GDM1 (cell line): ENCODE measurements at regions not wholly inside any gene's neighbourhood (a gene's known extent, or its start where the extent isn't known, plus 50 kb on each side); places are given as distances from the start of the nearest gene placed in this dataset.
"Not testable (repeated sequence)": the region's sequence is repeated elsewhere in the genome, so short reads cannot be mapped to it uniquely, and the experiment has no call there.

ENCODE experiments used
- DNase-seq: peaks from one replicate; lab custom pipeline; 2025; lab: John Stamatoyannopoulos, UW

DNA sequence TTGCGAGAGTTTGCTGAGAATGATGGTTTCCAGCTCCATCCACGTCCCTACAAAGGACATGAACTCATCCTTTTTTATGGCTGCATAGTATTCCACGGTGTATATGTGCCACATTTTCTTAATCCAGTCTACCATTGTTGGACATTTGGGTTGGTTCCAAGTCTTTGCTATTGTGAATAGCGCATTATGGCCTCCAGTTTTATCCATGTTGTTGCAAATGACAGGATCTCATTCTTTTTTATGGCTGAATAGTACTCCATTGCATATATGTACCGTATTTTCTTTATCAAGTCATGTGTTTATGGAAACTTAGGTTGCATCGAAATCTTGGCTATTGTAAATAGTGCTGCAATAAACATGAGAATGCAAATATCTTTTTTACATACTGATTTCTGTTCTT lies 266.1 kb upstream of the STXBP6 start:
- not testable (repeated sequence) for DNase-seq

DNA sequence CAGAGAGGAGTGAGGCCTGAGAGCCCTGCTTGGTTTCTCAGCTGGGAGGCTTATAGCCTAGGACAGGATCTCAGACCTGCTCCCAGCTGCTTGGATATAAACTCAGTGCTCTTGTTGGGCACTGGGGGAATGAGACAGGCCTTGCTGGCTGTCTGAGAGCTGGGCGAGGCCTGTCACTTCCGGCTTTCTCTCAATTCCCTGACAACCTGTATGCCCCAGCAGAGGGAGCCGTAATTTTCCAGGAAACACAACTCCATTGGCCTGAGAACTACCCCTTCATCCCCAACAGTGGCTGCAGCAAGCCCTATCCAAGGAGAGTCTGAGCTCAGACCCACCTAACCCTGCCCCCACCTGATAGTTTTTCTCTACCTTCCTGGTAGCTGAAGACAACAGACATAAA lies 258.3 kb upstream of the STXBP6 start:
- DNase-seq: no peak

DNA sequence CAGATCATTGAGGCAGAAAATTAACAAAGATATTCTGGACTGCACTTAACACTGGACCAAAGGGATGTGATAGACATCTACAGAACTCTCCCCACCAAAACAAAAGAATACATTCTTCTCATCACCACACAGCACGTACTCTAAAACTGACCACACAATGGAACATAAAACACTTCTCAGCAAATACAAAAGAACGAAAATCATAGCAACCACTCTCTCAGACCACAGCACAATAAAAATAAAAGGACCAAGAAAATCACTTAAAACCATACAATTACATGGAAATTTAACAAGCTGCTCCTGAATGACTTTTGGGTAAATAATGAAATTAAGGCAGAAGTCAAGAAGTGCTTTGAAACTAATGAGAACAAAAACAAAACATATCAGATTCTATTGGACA lies 254.0 kb upstream of the STXBP6 start:
- no peak for DNase-seq

DNA sequence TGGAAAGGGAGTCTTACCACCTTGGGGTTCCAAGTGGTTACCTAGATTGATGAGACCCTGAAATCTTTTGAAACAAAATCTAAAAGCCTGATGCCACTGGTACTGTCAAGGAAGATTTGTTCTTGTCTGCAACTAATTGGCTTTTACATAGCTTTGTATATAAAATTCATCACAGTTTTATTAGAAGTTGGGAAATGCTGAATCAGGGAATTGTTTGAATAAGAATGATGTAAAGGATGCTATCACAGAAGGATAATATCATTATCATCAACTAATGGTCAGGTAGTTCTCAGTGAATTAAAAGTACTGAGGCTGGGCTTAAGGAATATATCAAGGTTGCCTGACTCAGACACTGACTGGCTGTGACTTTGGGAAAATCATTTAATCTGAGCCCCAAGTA lies 248.3 kb upstream of the STXBP6 start:
- DNase-seq: no peak

DNA sequence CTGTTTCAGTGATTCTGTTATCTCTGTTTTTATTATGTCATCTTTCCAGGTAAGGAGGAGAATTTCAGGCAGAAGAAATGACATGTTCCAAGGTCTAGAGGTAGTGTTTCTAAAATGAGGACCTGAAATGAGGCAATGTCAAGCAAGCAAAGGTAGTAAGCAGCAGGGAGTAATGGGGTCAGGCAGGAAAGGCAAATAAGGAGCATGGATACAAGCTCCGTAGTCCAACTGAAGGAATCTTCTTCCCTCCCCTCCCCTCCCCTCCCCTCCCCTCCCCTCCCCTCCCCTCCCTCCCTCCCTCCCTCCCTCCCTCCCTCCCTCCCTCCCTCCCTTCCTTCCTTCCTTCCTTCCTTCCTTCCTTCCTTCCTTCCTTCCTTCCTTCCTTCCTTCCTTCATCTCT lies 240.2 kb upstream of the STXBP6 start:
- DNase-seq: not testable (repeated sequence)

DNA sequence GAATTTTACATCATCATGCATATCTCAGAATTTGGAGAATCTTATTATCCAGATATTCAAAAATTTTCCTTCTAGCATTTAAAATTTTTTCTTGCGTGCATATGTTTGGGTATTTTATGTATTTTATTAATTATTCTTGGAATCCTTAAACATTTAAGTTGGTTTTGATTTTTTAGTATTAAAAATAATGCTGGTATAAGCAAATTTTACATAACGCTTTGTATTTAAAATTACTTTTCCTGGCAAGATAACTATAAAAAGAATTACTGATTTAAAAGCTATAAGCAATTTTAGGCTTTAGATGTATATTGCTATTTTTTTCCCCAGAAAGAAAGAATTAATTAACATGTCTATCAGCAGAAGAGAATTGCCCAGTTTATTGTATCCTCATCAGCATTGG lies 224.6 kb upstream of the STXBP6 start:
- DNase-seq: no peak

DNA sequence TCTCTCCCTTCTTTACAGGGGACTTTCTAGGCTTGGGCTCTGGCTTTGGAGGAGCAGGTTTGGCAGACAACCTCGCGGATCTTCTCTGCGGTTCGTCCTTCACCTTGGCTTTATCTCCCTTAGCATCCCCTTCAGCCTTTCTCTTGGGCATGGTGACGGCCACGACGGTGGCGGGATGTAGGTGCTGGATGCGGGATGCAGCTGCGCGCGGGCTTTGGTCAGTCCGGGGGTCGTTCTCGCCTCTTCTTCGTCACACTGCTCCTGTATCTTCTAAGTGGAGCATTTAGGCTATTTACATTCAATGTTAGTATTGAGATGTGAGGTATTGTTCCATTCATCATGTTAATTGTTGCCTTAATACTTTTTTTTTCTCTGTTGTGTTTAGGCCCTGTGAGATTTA lies 217.2 kb upstream of the STXBP6 start:
- no peak for DNase-seq

DNA sequence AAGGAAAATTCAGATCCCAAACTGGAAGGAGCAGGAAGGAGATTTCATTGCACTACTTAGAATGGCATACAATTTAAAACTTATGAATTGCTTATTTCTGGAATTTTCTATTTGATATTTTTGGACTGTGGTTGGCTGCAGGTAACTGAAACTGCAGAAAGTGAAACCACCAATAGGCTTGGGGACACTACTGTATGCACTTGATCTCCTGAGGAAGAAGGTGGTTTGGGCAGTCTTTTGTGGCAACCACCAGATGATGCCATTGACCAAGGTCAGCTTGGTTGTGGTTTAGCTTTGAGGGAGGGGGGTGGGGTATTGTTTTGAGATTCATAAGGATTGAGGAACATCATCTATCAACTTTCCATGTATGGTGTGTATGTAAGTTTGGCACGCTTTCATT lies 209.5 kb upstream of the STXBP6 start:
- DNase-seq: no peak

DNA sequence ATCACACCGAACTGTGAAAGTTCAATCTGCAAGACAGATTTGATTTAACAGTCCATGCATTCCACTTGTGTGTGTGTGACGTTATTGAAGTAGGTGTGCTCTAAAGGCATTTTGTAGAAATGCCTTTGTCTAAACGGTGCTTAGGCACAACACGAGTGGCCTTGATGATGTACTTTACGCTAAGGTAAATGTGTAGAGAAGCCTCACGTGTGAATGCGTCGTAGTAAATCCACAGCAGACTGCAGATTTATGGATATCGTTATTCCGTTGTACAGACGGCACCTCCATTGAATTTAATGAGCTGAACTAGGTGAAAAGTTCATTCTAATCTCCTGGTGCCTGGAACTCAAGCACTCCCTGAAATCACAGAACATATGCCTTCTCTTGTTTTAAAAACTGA lies 202.8 kb upstream of the STXBP6 start:
- DNase-seq: no peak

DNA sequence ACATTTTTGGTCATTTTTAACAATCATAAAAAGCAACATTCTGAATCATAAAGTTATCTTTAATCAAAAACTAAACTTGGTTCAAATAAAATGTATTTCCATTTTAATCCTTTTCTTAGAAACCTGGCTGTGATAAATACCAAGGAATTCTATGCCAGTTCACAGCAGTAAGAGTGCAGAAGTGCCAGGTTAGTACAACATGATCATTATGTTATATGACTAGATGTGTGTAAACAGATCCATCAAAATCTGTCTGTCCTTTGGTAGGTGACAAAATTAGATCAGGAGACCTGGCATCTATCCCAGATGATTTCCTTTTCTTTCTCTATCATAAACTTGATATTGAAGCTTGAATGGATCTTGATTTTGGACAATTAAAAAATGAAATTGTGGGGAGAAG lies 200.6 kb upstream of the STXBP6 start:
- DNase-seq: no peak

DNA sequence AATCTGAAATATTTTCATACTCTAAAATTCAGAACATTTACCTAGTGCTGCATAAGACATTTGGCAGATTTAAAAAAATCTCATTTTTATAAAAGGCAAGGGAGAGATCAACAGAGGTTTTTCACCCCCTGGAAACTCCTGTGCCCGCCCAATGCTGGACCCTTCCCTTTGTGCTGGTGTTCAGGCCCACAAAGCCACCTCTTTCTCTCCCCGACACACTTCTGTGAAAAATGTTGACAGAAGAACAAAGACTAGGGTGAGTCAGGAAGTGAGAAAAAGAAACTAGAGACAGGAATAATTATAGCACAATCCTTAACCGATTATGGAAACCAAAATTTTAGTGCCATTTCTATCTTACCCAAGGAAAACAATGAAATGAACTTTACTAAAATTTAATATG lies 197.7 kb upstream of the STXBP6 start:
- DNase-seq: no peak

DNA sequence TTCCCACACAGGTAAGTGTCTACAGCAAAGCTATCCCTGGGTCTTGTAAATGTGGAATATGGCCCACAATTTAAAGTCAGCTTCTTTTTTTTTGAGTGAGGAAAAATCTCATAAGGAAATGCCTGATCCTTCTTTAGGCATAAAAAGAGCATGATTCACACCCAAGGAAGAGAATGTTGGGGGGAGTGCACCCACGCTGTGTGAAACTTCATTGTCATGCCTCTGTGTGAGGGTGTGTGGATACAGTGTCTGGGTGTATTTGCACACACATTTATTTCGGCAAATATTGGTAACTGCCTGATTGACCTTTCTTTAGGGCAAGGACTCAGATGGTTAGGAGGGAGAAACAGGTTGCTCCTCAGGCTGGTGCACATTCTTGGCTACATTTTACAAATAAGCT lies 196.8 kb upstream of the STXBP6 start:
- no peak for DNase-seq

DNA sequence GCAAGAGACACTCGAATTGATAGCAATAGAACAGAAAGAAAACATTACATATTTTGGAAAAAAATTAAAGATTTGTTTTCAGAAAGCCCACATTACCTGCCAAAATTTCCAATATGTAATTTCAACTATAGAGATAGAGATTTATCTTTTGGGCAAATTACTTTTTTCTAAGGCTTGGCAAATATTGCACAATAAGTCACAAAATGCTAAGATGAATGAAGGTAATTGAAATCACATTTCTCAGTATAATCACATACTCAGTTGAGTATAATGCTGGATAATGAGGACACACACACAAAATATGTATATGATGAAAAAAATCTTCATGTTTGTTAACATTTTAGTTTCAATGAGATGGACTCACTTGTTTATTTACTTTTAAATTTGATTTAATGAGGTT lies 189.2 kb upstream of the STXBP6 start:
- DNase-seq: no peak

DNA sequence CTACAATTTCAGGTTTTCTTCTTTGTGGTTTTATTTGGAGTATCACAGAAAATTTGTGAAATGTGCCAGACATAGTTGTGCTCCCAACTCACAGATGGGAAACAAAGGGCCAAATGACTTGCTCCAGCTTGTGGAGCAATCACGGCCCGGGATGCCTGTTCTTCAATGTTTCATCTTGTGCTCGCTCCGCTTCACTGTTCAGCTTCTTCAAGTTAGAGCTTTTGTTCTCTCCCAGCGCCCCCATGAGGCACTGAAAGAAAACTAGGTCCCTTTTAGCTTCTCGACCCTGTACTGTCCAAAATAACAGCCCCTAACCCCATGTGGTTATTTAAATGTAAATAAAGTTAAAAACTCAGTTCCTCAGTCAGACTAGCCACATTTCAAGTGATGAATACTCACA lies 187.9 kb upstream of the STXBP6 start:
- no peak for DNase-seq

DNA sequence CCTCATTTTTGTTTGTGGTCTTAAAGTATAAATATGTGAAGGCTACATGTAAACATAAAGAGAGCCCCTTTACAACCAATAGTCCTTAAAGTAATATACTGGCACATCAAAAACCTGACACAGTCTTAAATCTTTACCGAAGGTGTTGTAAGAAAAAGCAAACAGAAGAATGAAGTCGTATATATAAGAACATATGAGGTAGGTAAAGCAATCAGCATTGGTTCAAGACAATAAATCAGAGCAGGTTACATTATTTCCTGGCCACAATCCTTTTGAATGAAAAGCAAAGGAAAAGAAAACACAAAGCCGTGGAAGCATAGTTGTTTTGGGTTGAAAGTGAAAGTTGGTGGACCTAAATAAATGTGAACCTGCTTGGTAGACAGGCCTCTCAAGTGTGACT lies 183.7 kb upstream of the STXBP6 start:
- no peak for DNase-seq

DNA sequence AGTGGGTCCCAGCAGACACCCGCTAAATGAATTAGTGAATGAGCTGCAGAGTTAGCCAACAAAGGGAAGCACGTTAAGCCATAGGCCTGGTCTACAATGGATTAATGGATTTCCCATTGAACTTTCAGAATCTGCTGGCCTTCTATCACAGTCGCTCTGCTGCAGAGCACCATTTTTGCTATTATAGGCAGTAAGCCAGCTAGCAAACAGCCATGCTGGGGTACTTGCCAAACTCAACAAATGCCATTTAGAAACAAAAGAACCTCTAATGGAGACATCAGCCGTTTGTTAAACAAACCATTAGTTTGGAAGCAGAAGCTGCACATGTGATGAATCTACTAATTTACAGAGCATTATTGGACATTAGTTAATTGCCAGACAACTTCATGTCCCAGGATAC lies 181.1 kb upstream of the STXBP6 start:
- DNase-seq: no peak

DNA sequence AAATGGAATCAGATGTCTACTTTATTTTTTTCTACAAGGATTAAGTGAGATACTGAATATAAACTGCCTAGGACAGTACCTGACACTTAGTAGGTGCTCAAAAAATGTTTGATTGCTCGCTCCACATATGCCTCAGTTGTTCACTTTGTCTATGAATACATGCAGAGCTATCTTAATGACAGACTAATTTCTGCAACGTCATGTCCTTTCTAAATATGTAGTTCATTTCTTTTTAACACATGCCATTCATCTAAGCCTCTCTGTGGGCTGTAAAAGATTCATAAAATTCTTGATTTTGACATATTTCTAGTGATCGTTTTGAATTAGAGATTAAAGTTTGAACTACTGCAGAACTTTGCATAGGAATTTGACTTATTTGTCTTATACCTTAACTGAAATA lies 176.3 kb upstream of the STXBP6 start:
- no peak for DNase-seq

DNA sequence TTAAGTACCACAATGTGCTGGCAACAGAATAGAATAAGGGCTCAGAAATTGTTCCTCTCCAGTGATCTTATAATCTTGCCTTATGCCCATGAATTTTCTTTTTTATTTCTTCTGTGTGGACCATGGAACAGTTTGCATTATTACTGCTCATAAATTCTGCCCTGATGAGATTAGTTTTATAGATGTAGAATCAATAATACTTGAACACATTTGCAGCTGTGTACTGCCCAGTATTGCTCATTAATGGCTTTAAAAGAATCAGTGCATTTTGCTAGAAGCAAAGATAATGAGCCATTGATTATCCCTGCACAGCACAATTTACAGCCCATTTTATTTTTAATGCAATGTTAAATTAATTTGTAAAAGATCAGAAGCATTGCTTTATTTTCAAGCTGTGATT lies 172.3 kb upstream of the STXBP6 start:
- no peak for DNase-seq

DNA sequence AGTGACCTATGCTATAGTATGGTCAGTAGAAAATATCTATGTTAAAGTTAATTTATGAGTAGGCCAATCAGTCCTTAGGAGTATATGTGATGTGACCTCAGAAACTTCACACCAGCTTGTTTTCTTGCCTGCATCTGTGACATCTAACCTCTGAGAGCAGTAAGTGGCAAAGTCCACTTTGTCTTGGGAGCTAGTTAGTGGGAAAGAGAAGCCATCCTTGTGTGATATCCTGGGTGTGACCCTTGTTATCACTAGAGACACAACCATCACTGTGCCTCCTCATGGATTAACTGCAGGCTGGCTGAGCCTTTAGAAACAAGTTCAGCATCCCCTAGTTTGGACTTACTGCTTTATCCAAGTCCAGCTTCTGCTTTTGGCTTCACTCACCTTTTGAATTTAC lies 170.6 kb upstream of the STXBP6 start:
- no peak for DNase-seq

DNA sequence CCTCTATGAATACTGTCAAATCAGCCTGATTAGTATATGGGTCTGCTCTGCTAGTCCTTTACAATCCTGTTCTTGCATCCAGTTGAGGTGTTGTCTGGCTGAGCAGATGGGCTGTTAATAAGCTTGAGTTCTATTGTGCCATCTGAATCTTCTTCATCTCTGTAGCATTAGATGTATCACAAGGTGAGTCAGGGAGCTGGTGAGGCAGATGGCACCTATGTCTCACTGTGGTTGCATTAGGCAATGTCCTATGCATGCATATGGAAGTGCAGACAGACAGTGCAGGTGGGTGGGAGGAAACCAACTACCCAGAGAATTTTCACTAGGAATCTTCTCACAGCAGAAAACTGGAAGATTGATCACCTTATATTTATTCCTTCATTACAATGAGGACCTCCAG lies 165.7 kb upstream of the STXBP6 start:
- DNase-seq: no peak

DNA sequence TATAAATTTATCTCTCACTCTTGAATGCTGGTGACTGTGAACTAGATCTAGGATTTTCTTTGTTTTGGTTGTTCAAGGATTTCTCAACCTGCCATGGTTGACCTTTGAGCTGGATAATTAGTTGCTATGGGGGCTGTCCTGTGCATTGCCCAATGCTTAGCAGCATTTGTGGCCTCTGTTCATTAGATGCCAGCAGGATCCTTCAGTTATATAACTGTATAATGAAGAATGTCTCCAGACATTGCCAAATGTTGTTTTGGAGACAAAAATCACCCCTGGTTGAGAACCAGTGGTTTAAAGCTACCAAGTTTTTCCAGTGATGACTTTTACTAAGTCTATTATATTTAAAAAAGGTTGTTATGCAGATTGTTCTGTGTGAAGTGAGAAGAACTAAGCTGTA lies 147.9 kb upstream of the STXBP6 start:
- no peak for DNase-seq

DNA sequence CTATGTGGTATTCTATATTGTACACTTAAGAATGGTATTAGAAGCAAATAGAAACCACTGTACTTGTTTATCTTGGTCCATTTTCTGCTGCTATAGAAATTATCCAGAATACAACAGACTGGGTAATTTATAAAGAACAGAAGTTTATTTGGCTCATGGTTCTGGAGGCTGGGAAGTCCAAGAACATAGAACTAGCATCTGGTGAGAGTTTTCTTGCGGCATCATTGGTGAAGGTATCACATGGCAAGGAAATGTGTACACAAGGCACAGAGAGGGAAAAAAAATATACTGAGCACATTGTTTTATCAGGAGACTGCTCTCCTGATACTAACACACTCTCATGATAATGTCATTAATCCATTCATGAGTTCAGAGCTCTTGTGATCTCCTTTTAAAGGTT lies 130.3 kb upstream of the STXBP6 start:
- DNase-seq: no peak

DNA sequence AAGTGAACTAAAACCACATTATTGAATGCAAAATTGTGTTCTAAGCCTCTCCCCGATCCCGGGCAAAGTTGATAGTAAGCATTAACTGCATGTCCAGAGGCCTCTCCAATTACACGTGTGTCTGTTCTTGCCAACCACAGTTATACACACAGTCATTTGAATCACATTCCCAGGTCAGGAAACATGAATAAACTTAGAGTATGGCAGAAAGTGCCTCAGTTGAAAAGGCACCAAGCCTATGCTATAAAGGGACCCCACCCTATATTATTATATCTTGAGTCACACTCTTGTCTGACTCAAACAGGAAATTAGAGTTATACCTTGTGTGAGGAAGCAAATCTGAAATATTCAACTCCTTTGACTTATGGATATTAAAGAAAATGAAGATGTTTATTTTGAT lies 128.3 kb upstream of the STXBP6 start:
- DNase-seq: no peak

DNA sequence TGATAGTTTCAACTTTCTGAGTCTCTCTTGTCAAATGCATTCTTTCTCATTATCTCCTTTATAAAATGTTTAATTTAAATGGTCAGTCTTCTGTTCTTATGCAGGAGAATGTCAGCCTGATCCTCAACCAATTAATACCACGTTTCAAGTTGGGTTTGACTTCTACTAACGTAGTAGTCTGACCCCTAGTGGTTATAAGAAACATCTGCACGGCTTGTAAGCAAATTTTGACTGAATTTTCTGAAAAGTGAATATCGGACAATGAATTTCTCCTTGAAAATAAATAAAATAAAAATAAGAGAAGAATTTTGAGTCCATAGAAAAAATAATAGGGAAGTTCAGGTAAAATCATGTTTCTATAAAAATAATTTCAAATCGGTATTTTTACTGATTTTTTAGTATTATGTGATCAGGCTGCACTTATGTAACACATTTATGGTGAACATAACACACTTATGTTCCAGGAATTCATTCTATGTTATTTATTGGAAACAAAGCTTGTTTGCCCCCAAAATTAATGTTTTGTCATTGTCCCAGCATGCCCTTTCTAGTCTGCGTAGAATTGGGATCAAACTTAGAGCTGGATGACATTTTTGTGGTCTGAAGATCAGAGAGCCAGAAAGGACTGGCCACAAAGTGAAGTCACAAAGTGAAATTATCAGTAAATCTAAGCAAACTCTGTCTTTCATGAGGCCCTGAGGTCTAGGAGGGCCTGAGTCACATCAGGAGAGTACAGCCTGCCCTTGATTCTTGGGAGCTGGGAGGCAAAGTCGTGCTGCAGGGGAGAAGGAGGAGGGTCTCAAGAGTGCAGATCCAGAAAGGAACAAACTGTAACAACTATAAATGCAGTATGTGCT lies 101.2 kb upstream of the STXBP6 start:
- no peak for DNase-seq

DNA sequence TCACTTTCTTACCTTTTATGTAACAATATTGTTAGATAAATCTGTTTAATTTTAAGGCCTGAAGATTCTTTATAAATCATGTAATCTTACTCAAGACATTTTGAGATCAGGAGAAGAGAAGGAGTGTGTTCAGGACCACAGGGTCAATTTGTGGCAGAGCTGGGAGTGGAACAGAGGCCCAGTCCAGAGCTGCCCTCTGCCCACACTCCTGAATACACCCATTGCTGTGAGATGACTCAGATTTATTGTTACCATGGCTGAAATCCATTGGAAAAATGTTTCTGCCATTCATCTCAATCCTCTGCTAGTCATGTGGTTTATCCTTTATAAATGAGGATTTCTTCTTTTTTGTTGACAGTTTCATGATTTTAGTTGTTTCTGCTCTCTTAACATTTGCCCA lies 100.5 kb upstream of the STXBP6 start:
- DNase-seq: no peak
